ENCODE measurements at regions not wholly inside any gene's neighbourhood (a gene's known extent, or its start where the extent isn't known, plus 50 kb on each side); places are given as distances from the start of the nearest gene placed in this dataset.

DNA sequence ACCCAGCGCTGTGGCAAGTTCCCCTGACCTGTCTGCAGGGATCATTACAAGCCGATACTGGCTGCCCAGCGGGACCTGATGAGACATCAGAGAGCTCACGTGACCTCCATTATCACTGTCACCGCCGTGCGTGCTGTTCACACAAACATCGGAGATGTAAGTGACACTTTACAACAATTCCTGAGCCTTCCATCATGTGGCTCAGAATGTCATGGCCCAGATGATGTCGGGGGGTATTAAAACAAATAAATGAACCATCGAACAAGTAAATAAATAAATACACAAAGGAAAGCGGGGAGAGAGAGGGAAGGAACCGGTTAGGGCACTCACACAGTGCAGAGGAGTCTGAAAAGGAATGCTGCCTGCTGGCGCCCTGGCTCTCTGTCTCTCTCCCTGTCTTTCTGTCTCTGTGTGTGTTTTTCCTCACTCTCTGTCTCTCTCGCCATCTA lies 195.1 kb downstream of the BMP7 start:
- TF ChIP-seq, protein P1, sequence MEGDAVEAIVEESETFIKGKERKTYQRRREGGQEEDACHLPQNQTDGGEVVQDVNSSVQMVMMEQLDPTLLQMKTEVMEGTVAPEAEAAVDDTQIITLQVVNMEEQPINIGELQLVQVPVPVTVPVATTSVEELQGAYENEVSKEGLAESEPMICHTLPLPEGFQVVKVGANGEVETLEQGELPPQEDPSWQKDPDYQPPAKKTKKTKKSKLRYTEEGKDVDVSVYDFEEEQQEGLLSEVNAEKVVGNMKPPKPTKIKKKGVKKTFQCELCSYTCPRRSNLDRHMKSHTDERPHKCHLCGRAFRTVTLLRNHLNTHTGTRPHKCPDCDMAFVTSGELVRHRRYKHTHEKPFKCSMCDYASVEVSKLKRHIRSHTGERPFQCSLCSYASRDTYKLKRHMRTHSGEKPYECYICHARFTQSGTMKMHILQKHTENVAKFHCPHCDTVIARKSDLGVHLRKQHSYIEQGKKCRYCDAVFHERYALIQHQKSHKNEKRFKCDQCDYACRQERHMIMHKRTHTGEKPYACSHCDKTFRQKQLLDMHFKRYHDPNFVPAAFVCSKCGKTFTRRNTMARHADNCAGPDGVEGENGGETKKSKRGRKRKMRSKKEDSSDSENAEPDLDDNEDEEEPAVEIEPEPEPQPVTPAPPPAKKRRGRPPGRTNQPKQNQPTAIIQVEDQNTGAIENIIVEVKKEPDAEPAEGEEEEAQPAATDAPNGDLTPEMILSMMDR (IDR thresholded peaks at IDR 0.05 in 8 of 11, conservative IDR thresholded peaks at IDR 0.05 in 3 of 11), result no peak
- no peak for TF ChIP-seq POLR2A (IDR thresholded peaks at IDR 0.05)
